ENCODE measurements at regions not wholly inside any gene's neighbourhood (a gene's known extent, or its start where the extent isn't known, plus 50 kb on each side); places are given as distances from the start of the nearest gene placed in this dataset.

- TF ChIP-seq ESRRA (IDR thresholded peaks at IDR 0.05; ENCODE audit: borderline replicate concordance, low read length) (no peak), CEBPB (IDR thresholded peaks at IDR 0.05) (no peak), NR3C1 (IDR thresholded peaks at IDR 0.05) (no peak), MAX (IDR thresholded peaks at IDR 0.05) (no peak)
Observed at GRCh38 chr12:17169726-17170471, 563.9 kb upstream of the LMO3 start.
